AG08396 (cell line): ENCODE measurements at regions not wholly inside any gene's neighbourhood (a gene's known extent, or its start where the extent isn't known, plus 50 kb on each side); places are given as distances from the start of the nearest gene placed in this dataset.

Experiments
- DNase-seq: peaks from one replicate; pipeline ENCODE4 v3.0.0; 2012; ENCODE audit warnings: low spot score, mixed read lengths

- no peak for DNase-seq
Observed at GRCh38 chr1:83813576-83813975, 185.4 kb downstream of the TTLL7 start.

- DNase-seq, result no peak
Observed at GRCh38 chr1:83810144-83810543, 188.8 kb downstream of the TTLL7 start.

GRCh38 chr1:83808536-83808935 lies 190.4 kb downstream of the TTLL7 start:
- DNase-seq, result no peak

- DNase-seq, result no peak
Observed at GRCh38 chr1:83807821-83808220, 191.1 kb downstream of the TTLL7 start.

GRCh38 chr1:83807231-83807630 lies 191.7 kb downstream of the TTLL7 start:
- DNase-seq, result no peak

GRCh38 chr1:83805921-83806320 lies 193.0 kb downstream of the TTLL7 start:
- no peak for DNase-seq

GRCh38 chr1:83802460-83803152 lies 196.3 kb downstream of the TTLL7 start:
- DNase-seq, result no peak

- no peak for DNase-seq
Observed at GRCh38 chr1:83802023-83802422, 196.9 kb downstream of the TTLL7 start.

GRCh38 chr1:83800066-83800465 lies 198.9 kb downstream of the TTLL7 start:
- DNase-seq, result no peak

- DNase-seq, result no peak
Observed at GRCh38 chr1:83799594-83799993, 199.3 kb downstream of the TTLL7 start.

GRCh38 chr1:83798965-83799364 lies 200.0 kb downstream of the TTLL7 start:
- DNase-seq, result no peak

GRCh38 chr1:83796409-83796808 lies 202.5 kb downstream of the TTLL7 start:
- DNase-seq, result no peak

GRCh38 chr1:83794384-83794783 lies 204.5 kb downstream of the TTLL7 start:
- no peak for DNase-seq

- DNase-seq, result peak; percentile 22
Observed at GRCh38 chr1:83791821-83792437, 207.0 kb downstream of the TTLL7 start.

- no peak for DNase-seq
Observed at GRCh38 chr1:83790446-83790845, 208.5 kb downstream of the TTLL7 start.

GRCh38 chr1:83787246-83787998 lies 211.5 kb downstream of the TTLL7 start:
- DNase-seq, result no peak

GRCh38 chr1:83781667-83782066 lies 217.3 kb downstream of the TTLL7 start:
- DNase-seq, result no peak

GRCh38 chr1:83779565-83779964 lies 219.4 kb downstream of the TTLL7 start:
- no peak for DNase-seq

- no peak for DNase-seq
Observed at GRCh38 chr1:83777758-83778101, 221.2 kb downstream of the TTLL7 start.

GRCh38 chr1:83776913-83777757 lies 221.8 kb downstream of the TTLL7 start:
- DNase-seq, result no peak

GRCh38 chr1:83775977-83776603 lies 222.8 kb downstream of the TTLL7 start:
- no peak for DNase-seq

GRCh38 chr1:83773059-83773458 lies 225.9 kb downstream of the TTLL7 start:
- no peak for DNase-seq
